ENCODE measurements at regions not wholly inside any gene's neighbourhood (a gene's known extent, or its start where the extent isn't known, plus 50 kb on each side); places are given as distances from the start of the nearest gene placed in this dataset.

- TF ChIP-seq, protein P1, sequence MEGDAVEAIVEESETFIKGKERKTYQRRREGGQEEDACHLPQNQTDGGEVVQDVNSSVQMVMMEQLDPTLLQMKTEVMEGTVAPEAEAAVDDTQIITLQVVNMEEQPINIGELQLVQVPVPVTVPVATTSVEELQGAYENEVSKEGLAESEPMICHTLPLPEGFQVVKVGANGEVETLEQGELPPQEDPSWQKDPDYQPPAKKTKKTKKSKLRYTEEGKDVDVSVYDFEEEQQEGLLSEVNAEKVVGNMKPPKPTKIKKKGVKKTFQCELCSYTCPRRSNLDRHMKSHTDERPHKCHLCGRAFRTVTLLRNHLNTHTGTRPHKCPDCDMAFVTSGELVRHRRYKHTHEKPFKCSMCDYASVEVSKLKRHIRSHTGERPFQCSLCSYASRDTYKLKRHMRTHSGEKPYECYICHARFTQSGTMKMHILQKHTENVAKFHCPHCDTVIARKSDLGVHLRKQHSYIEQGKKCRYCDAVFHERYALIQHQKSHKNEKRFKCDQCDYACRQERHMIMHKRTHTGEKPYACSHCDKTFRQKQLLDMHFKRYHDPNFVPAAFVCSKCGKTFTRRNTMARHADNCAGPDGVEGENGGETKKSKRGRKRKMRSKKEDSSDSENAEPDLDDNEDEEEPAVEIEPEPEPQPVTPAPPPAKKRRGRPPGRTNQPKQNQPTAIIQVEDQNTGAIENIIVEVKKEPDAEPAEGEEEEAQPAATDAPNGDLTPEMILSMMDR (IDR thresholded peaks at IDR 0.05) = no peak
- TF ChIP-seq POLR2A (IDR thresholded peaks at IDR 0.05) = no peak
Observed at GRCh38 chr5:87541033-87541432, 128.3 kb upstream of the CCNH start.

Measured in body of pancreas (tissue), 4 donors.